Colon (tissue), 2 donors: ENCODE measurements at regions not wholly inside any gene's neighbourhood (a gene's known extent, or its start where the extent isn't known, plus 50 kb on each side); places are given as distances from the start of the nearest gene placed in this dataset.

Experiments used
- FAIRE-seq: peaks from 2 replicates; lab custom pipeline; 2012; peaks lifted over from hg19 to GRCh38; lab: Jason Lieb, UNC
- donor health status: control.
- donor health status: control.

DNA sequence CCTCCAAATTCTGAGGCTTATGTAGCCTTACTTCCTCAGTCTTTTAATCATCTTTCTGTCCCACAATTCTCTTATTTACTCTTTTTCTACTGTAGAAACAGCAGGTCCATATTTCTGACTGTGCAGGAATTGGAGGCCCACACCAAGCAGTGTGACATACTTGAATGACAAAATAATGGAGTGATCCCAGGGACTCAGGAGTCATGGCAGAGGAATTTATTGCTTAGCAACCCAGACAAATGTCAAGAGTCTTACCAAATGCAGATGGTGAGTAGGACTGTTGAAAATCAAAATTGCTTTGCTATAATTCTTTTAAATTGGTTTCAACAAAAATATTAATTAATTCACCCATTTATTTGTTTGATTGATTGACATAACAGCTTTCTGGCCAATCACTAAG lies 59.9 kb downstream of the HTR1B start:
- no peak for FAIRE-seq

GRCh38 chr6:77401231-77401630 lies 62.1 kb downstream of the HTR1B start:
- FAIRE-seq: no peak

- FAIRE-seq: no peak
These were observed 65.7 kb downstream of the HTR1B start for GRCh38 chr6:77397561-77397960.

DNA sequence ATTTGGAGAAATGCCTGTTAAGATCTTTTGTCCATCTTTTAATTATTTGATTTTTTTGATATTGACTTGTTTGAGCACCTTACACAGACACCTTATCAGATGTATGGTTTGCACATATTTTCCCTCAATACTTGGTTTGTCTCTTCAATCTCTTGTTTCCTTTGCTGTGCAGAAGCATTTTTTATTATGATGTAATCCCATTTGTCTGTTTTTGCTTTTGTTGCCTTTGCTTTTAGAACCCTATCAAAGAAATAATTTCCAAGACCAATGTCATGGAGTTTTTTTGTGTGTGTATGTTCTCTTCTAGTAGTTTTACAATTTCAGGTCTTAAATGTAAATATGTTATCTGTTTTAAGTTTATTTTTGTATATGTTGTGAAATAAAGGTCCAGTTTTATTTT lies 73.9 kb downstream of the HTR1B start:
- no peak for FAIRE-seq

DNA sequence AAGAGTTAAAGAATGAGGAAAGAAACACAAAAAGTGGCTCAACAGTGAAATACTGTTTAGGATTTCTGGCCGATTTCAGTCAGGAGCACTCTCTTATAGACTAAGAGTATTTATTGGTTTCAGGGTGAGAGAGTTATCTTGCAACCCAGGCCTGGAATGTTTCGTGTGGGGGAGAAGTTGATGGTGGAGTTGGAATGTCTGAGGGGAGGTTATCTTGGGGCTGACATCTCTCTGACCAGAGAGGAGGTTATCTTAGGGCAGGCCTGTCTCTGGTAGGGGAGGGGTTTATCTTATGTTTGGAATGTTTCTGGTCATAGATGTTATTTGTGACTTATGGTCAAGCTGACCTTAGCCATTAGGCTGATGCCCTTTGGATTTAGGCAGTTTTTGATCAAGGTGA lies 80.3 kb downstream of the HTR1B start:
- no peak for FAIRE-seq

DNA sequence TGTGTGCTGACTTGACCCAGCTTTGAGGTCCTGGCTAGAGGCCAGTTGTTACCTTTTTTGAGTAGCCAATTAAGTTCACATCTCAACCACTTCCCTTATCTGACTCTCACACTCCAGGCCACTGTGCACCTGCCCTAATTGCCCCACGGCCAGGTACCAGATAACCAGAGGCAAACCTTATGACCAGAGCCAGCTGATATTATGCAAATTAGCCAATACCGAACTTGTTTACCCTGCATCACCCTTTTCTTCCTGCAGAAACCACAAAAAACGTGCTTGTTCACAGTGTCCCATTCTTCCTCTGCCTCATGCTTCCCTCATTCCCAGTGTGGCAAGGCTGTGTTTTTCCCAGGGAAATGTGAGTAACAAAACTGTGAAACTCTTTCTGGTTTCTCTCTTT lies 89.3 kb downstream of the HTR1B start:
- FAIRE-seq: no peak

- no peak for FAIRE-seq
These were observed 91.5 kb downstream of the HTR1B start for GRCh38 chr6:77371748-77372147.

GRCh38 chr6:77368660-77369313 lies 94.5 kb downstream of the HTR1B start:
- FAIRE-seq: no peak

GRCh38 chr6:77366798-77367197 lies 96.5 kb downstream of the HTR1B start:
- FAIRE-seq: no peak

GRCh38 chr6:77363702-77364101 lies 99.6 kb downstream of the HTR1B start:
- no peak for FAIRE-seq

DNA sequence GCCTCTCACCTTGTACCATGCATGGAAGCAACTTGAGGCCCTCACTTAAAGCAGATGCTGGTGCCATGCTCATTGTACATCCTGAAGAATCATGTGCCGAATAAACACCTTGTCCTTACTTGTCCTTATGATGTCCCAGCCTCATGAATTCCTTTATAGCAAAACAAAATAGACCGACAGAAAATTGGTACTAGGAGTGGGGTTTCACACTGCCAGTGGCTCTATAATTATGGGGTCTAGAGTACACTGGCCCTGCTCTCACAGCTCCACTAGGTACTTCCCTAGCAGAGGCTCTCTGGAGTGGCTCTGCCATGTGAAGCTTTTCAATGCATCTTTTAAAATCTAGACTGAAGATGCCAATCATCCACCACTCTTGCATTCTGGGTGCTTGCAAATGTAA lies 101.2 kb downstream of the HTR1B start:
- no peak for FAIRE-seq

DNA sequence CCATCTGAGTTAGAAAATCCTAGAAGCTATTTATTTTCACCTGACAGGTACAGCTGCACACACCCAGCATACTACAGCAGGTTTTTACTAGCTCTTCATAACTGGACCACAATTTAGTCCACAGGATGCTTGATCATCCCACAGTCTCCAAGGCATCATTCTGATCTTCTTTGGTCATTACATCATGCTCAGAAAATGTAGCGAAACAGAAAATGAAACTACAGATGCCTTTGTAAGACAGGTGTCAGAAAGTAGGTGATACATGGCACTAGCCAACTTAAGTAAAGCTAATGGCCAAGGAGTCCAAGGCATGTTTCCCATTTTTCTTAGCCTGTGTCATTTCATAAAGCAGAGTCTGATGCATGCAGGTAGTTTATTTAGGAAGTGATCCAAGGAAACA lies 102.3 kb downstream of the HTR1B start:
- no peak for FAIRE-seq

- FAIRE-seq: no peak
These were observed 106.5 kb downstream of the HTR1B start for GRCh38 chr6:77356821-77357220.

GRCh38 chr6:77354581-77354980 lies 108.7 kb downstream of the HTR1B start:
- no peak for FAIRE-seq

- no peak for FAIRE-seq
These were observed 110.2 kb downstream of the HTR1B start for GRCh38 chr6:77353129-77353528.

DNA sequence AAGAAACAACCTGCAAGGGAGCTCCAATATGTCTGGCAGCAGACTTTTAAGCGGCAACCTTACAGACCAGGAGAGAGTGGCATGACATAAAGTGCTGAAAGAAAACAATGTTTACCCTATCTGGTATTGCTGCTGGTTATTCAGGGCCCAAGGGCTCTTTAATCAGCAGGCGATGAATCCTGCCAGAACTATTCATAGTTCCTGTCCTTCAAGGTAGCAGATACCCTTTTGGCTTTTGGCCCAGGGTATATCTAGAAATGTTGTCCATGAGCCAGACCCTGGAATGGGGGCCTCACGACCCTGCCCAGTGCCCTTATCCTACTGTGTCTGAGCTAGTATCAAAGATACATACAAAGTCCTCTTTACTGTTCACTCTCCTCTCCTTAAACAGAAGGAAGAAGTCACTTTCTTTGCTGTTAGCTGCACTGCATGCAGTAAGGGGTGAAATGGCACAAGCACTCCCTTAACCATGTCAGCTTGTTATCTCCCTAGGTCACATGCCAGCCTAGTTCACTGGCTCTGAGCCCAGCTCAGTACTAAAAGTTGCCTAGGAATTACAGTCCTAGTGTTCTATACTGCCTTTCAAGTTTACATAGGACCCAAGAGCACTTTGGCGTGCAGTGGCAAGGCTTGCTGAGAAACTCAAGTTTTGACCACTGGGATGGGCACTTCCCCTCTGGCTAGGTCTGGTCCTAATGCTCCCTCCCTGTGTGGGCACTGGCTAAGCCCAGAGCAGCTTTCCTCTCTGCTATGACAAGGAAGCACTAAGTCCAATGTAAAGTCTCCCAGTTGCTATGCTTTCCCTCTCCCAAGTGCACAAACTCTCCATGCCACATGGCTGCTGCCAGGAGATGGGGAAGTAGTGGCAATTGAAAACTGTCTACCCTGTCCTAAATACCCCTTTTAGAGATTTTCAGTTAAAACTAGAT lies 122.0 kb downstream of the HTR1B start:
- no peak for FAIRE-seq

- FAIRE-seq: no peak
These were observed 123.0 kb downstream of the HTR1B start for GRCh38 chr6:77340331-77340730.

DNA sequence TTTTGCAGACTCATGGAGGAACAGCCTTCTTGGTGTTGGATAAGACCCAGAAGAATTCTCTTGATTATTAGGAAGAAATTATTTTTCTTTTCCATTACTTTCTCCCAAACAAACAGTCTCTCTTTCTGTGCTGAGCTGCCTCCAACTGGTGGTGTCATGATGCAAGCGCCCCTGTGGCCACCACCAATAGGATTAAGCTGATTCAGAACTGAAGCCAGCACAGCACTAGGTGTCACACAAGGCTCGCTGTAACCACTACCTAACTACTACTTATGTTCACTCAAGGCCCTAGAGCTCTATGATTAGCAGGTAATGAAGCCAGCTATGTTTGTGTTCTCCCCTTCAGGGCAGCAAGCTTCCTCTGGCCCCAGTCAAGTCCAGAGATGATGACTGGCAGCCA lies 123.4 kb downstream of the HTR1B start:
- FAIRE-seq: no peak

- FAIRE-seq: no peak
These were observed 125.9 kb downstream of the HTR1B start for GRCh38 chr6:77337392-77337791.

DNA sequence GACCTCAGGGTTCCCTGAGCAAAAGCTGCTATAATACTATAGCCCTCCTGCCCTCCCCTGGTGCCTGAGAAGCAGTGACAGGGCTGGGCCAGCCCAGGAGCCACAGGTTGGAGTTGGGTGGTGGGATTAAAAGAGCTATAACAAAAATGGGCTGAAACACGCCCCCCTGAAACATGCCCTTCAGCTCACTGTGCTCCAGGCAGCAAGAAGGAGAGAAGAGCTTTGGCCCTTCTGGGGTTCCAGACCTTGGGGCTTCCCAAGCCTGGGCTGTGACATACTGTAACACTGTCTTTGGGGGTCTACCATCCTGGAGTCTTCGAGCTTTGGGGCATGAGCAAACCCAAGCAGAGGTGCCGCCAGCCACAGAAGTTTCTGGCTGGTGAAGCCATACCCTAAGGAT lies 129.2 kb downstream of the HTR1B start:
- FAIRE-seq: no peak

DNA sequence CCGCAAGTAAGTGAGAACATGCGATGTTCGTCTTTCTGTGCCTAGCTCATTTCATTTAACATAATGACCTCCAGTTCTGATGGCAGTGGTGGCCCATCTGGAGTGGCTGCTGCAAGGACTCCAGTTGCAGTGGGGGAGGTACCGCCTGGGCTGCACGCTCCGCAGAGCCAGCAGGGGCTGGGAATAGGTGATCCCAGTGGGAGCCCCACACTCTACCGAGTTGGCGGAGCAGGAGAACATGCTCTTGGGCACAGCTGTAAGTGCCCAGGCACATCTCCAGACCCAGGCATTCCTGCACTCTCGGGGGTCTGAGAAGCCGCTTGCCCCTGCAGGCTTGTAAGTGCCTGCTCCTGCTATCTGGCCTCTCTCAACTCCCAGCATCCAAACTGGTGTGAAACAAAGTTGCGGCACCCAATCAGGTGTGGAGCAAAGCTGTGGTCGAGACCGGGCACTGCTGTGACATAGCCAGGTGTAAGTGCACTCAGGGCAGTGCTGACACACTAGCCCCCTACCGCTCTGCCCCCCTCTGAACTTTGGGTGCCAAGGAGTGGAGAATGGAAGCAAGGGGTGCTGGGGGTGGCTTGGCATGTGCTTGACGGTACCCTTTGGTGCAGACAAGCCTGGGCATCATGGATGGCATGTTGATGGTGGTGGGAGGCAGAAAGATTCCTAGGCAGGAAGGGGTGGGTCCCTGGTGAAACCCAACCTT lies 130.2 kb downstream of the HTR1B start:
- no peak for FAIRE-seq

- FAIRE-seq: no peak
These were observed 136.6 kb downstream of the HTR1B start for GRCh38 chr6:77326711-77327110.

GRCh38 chr6:77326029-77326428 lies 137.3 kb downstream of the HTR1B start:
- no peak for FAIRE-seq
